H9 (cell line): ENCODE measurements at regions not wholly inside any gene's neighbourhood (a gene's known extent, or its start where the extent isn't known, plus 50 kb on each side); places are given as distances from the start of the nearest gene placed in this dataset.

Experiments
- DNase-seq: peaks from one replicate; pipeline ENCODE4 v3.0.0-alpha.2; 2017
- H2AFZ ChIP-seq: one replicate; pipeline ENCODE4 v1.6.1; 2013; ENCODE audit warnings: mild to moderate bottlenecking, low read length, control low read depth, moderate library complexity
- H2AK5ac ChIP-seq: 2 replicates; pipeline ENCODE4 v1.6.1; 2013; ENCODE audit warnings: low read length, control low read depth, mixed read lengths; ENCODE audit not compliant: insufficient read length
- H2BK120ac ChIP-seq: one replicate; pipeline ENCODE4 v1.6.1; 2013; ENCODE audit warnings: low read depth, mild to moderate bottlenecking, low read length, control low read depth, inconsistent platforms; ENCODE audit not compliant: poor library complexity, severe bottlenecking
- H2BK12ac ChIP-seq: 2 replicates; pipeline ENCODE4 v1.6.1; 2013; ENCODE audit warnings: low read length, control low read depth, mixed read lengths, low read depth; ENCODE audit not compliant: insufficient read length
- H2BK15ac ChIP-seq: 2 replicates; pipeline ENCODE4 v1.6.1; 2013; ENCODE audit warnings: low read depth, low read length, control low read depth
- H2BK20ac ChIP-seq: one replicate; pipeline ENCODE4 v1.6.1; 2013; ENCODE audit warnings: low read depth, mild to moderate bottlenecking, low read length, control low read depth, inconsistent platforms; ENCODE audit not compliant: poor library complexity, severe bottlenecking
- H2BK5ac ChIP-seq: 2 replicates; pipeline ENCODE4 v1.6.1; 2013; ENCODE audit warnings: low read length, control low read depth, mixed read lengths; ENCODE audit not compliant: insufficient read length
- H3K14ac ChIP-seq: 2 replicates; pipeline ENCODE4 v1.6.1; 2013; ENCODE audit warnings: low read length, control low read depth; ENCODE audit not compliant: insufficient read depth
- H3K18ac ChIP-seq: 2 replicates; pipeline ENCODE4 v1.6.1; 2013; ENCODE audit warnings: low read depth, mild to moderate bottlenecking, mixed read lengths, low read length, control low read depth; ENCODE audit not compliant: insufficient read length
- H3K23ac ChIP-seq: 2 replicates; pipeline ENCODE4 v1.6.1; 2013; ENCODE audit warnings: low read length, control low read depth, mixed read lengths, low read depth; ENCODE audit not compliant: insufficient read length
- H3K23me2 ChIP-seq: 2 replicates; pipeline ENCODE4 v1.6.1; 2013; ENCODE audit warnings: low read depth, mild to moderate bottlenecking, mixed read lengths, low read length, control low read depth; ENCODE audit not compliant: insufficient read length, poor library complexity, severe bottlenecking
- H3K27ac ChIP-seq: 2 replicates; pipeline ENCODE4 v1.5.1; 2013; ENCODE audit warnings: low read length, control low read depth, mixed read lengths, low read depth; ENCODE audit not compliant: insufficient read length
- H3K27me3 ChIP-seq: 2 replicates; pipeline ENCODE4 v1.6.1; 2013; ENCODE audit warnings: low read length, control low read depth, inconsistent platforms; ENCODE audit not compliant: insufficient read depth
- H3K4ac ChIP-seq: 2 replicates; pipeline ENCODE4 v1.6.1; 2013; ENCODE audit warnings: low read depth, mild to moderate bottlenecking, control low read depth, inconsistent platforms, low read length, moderate library complexity
- H3K4me1 ChIP-seq: 2 replicates; pipeline ENCODE4 v1.6.1; 2013; ENCODE audit warnings: low read length, control low read depth, inconsistent platforms; ENCODE audit not compliant: insufficient read depth
- H3K4me2 ChIP-seq: 2 replicates; pipeline ENCODE4 v1.6.1; 2013; ENCODE audit warnings: low read length, control low read depth, mixed read lengths; ENCODE audit not compliant: insufficient read length, insufficient read depth
- H3K56ac ChIP-seq: 2 replicates; pipeline ENCODE4 v1.6.1; 2013; ENCODE audit warnings: low read depth, mild to moderate bottlenecking, mixed read lengths, low read length, control low read depth; ENCODE audit not compliant: insufficient read length
- H3K79me1 ChIP-seq: 2 replicates; pipeline ENCODE4 v1.6.1; 2013; ENCODE audit warnings: low read depth, mild to moderate bottlenecking, moderate library complexity, low read length, control low read depth, inconsistent platforms; ENCODE audit not compliant: insufficient read depth, poor library complexity, severe bottlenecking
- H3K79me2 ChIP-seq: 2 replicates; pipeline ENCODE4 v1.6.1; 2013; ENCODE audit warnings: low read length, control low read depth, inconsistent platforms; ENCODE audit not compliant: insufficient read depth
- H3K9ac ChIP-seq: 2 replicates; pipeline ENCODE4 v1.6.1; 2013; ENCODE audit warnings: low read length, control low read depth, mixed read lengths; ENCODE audit not compliant: insufficient read length; ENCODE audit errors: extremely low read depth
- H3K9me3 ChIP-seq: one replicate; pipeline ENCODE4 v1.6.1; 2013; ENCODE audit warnings: low read depth, low read length, inconsistent platforms; ENCODE audit not compliant: control insufficient read depth
- H3T11ph ChIP-seq: one replicate; pipeline ENCODE4 v1.6.1; 2013; ENCODE audit warnings: mild to moderate bottlenecking, low read length, control low read depth, inconsistent platforms
- H4K20me1 ChIP-seq: one replicate; pipeline ENCODE4 v1.6.1; 2013; ENCODE audit not compliant: control insufficient read depth, insufficient read length, insufficient read depth
- H4K5ac ChIP-seq: 2 replicates; pipeline ENCODE4 v1.6.1; 2013; ENCODE audit warnings: low read depth, mild to moderate bottlenecking, mixed read lengths, low read length, control low read depth; ENCODE audit not compliant: insufficient read length
- H4K8ac ChIP-seq: replicated peaks from 2 replicates; pipeline ENCODE4 v1.6.1; 2013; ENCODE audit warnings: low read length, control low read depth, mixed read lengths, low read depth; ENCODE audit not compliant: insufficient read length
- H4K91ac ChIP-seq: 2 replicates; pipeline ENCODE4 v1.6.1; 2013; ENCODE audit warnings: low read depth, mild to moderate bottlenecking, moderate library complexity, mixed read lengths, low read length, control low read depth; ENCODE audit not compliant: insufficient read length
- H3K27ac Mint-ChIP-seq, 3 experiments: 2 replicates in 2 of 3; 3 replicates in 1 of 3; pipeline ENCODE4 v1.8.0; 2020 to 2021; ENCODE audit warnings: mixed read lengths in 3 of 3, mild to moderate bottlenecking in 1 of 3, moderate library complexity in 1 of 3
- H3K27me3 Mint-ChIP-seq: 2 replicates; pipeline ENCODE4 v1.8.0; 2021; ENCODE audit warnings: low read depth, mild to moderate bottlenecking, moderate library complexity, mixed read lengths
- H3K36me3 Mint-ChIP-seq, 3 experiments: 2 replicates in 2 of 3; 3 replicates in 1 of 3; pipeline ENCODE4 v1.8.0; 2020 to 2021; ENCODE audit warnings: low read depth in 3 of 3, mixed read lengths in 3 of 3; ENCODE audit not compliant: insufficient read depth in 1 of 3
- H3K4me1 Mint-ChIP-seq, 2 experiments: 2 replicates each; pipeline ENCODE4 v1.8.0; 2020; ENCODE audit warnings: mixed read lengths in 2 of 2
- H3K4me3 Mint-ChIP-seq, 2 experiments: 2 replicates in 1 of 2; 3 replicates in 1 of 2; pipeline ENCODE4 v1.8.0; 2020 to 2021; ENCODE audit warnings: mild to moderate bottlenecking in 2 of 2, mixed read lengths in 2 of 2, moderate library complexity in 1 of 2
- H3K9me3 Mint-ChIP-seq, 2 experiments: 2 replicates in 1 of 2; 3 replicates in 1 of 2; pipeline ENCODE4 v1.8.0; 2020; ENCODE audit warnings: mild to moderate bottlenecking in 2 of 2, mixed read lengths in 2 of 2, moderate library complexity in 1 of 2
- CTCF ChIP-seq: fragments of 200-600 bp; sonication (generic); conservative IDR thresholded peaks from 3 replicates; pipeline ENCODE4 v1.8.0; 2021; ENCODE audit warnings: antibody characterized with exemption, mild to moderate bottlenecking
- WGBS: extraction: QIAGEN DNeasy Blood & Tissue Kit; methylation state at CpG from one replicate; pipeline ENCODE4 v1.1.7; 2013; ENCODE audit warnings: missing lambda C conversion rate, low lambda C conversion rate, mixed read lengths; ENCODE audit not compliant: insufficient read length; ENCODE audit errors: extremely low coverage; 5-methylcytosine and 5-hydroxymethylcytosine counted together

- H3K79me2 ChIP-seq: no peaks in the 10 kb centered on the region
- H4K91ac ChIP-seq: no peak overlapping the region
- no peak overlapping the region for H3K4ac ChIP-seq
- no peaks in the 10 kb centered on the region for H3K27me3 ChIP-seq
- H2BK5ac ChIP-seq: no peak overlapping the region
- no peak overlapping the region for H2BK20ac ChIP-seq
- no peak overlapping the region for H3T11ph ChIP-seq
- no peaks in the 10 kb centered on the region for H3K9me3 Mint-ChIP-seq
- no peak overlapping the region for H3K4me2 ChIP-seq
- no peaks in the 10 kb centered on the region for H3K23me2 ChIP-seq
- no peak overlapping the region for H2BK120ac ChIP-seq
- no peaks in the 10 kb centered on the region for H3K27me3 Mint-ChIP-seq
- no peaks in the 10 kb centered on the region; a peak in 2 of 4 replicates for H3K4me1 Mint-ChIP-seq
- no CpG with 5 or more reads among the region's 2 CpGs for WGBS
- H3K27ac ChIP-seq: no peak overlapping the region
- no peak overlapping the region; a peak in 1 of 7 replicates for H3K27ac Mint-ChIP-seq
- no peak overlapping the region for H2AFZ ChIP-seq
- no peak overlapping the region for H3K56ac ChIP-seq
- DNase-seq: no peak
- no peak overlapping the region for H3K23ac ChIP-seq
- no peak overlapping the region for H4K8ac ChIP-seq
- no peak for TF ChIP-seq CTCF
- H3K4me1 ChIP-seq: no peaks in the 10 kb centered on the region; the same call in 1 of the 2 replicates
- H4K5ac ChIP-seq: no peak overlapping the region
- H3K9ac ChIP-seq: no peak overlapping the region
- H3K4me3 Mint-ChIP-seq: no peak overlapping the region
- H3K9me3 ChIP-seq: no peaks in the 10 kb centered on the region
- no peak overlapping the region for H2BK15ac ChIP-seq
- no peak overlapping the region for H3K18ac ChIP-seq
- H4K20me1 ChIP-seq: no peaks in the 10 kb centered on the region
- H2BK12ac ChIP-seq: no peak overlapping the region
- H3K14ac ChIP-seq: no peak overlapping the region
- H2AK5ac ChIP-seq: no peak overlapping the region
- H3K36me3 Mint-ChIP-seq: no peaks in the 10 kb centered on the region
- no peaks in the 10 kb centered on the region for H3K79me1 ChIP-seq
Measured at GRCh38 chr5:21219966-21220365, 1232.0 kb upstream of the CDH18 start.
